Neutrophil (primary cell): ENCODE measurements at regions not wholly inside any gene's neighbourhood (a gene's known extent, or its start where the extent isn't known, plus 50 kb on each side); places are given as distances from the start of the nearest gene placed in this dataset.

Experiments
- H3K27ac ChIP-seq: fragments of 200-600 bp; sonication (generic); 2 replicates; pipeline ENCODE4 v1.5.1; 2016; ENCODE audit warnings: mild to moderate bottlenecking, moderate library complexity
- H3K27me3 ChIP-seq: fragments of 200-600 bp; sonication (generic); 2 replicates; pipeline ENCODE4 v1.6.0; 2016; ENCODE audit warnings: mild to moderate bottlenecking
- H3K36me3 ChIP-seq: fragments of 200-600 bp; sonication (generic); 2 replicates; pipeline ENCODE4 v1.5.1; 2017
- H3K4me1 ChIP-seq, 2 experiments: fragments of 200-600 bp in 1 of 2; sonication (generic) in 1 of 2; 1 replicate in 1 of 2; 2 replicates in 1 of 2; pipeline versions ENCODE4 v1.5.1 to v1.6.1; 2013 to 2016; ENCODE audit warnings: low read depth in 1 of 2, low read length in 1 of 2, mild to moderate bottlenecking in 1 of 2, moderate library complexity in 1 of 2; ENCODE audit not compliant: control insufficient read depth in 1 of 2, insufficient read depth in 1 of 2
- H3K4me3 ChIP-seq, 2 experiments: fragments of 200-600 bp in 1 of 2; sonication (generic) in 1 of 2; 1 replicate in 1 of 2; 2 replicates in 1 of 2; pipeline ENCODE4 v1.5.1; 2013 to 2016; ENCODE audit warnings: low read depth in 1 of 2, low read length in 1 of 2, mild to moderate bottlenecking in 1 of 2, moderate library complexity in 1 of 2
- H3K9me3 ChIP-seq: fragments of 200-600 bp; sonication (generic); 2 replicates; pipeline ENCODE4 v1.5.1; 2016
- CTCF ChIP-seq: fragments of 200-600 bp; sonication (generic); IDR thresholded peaks from 2 replicates; pipeline ENCODE4 v1.5.1; 2016; ENCODE audit warnings: antibody characterized with exemption

GRCh38 chr11:128304116-128304515 lies 283.2 kb downstream of the ETS1 start:
- H3K27me3 ChIP-seq: no peaks in the 10 kb centered on the region
- H3K9me3 ChIP-seq: no peaks in the 10 kb centered on the region
- TF ChIP-seq CTCF: no peak
- no peak overlapping the region for H3K4me3 ChIP-seq
- peaks cover 0 to 2% of the 10 kb centered on the region in 2 experiments for H3K4me1 ChIP-seq
- H3K27ac ChIP-seq: no peak overlapping the region
- no peaks in the 10 kb centered on the region for H3K36me3 ChIP-seq

- no peak overlapping the region for H3K27ac ChIP-seq
- no peak for TF ChIP-seq CTCF
- no peaks in the 10 kb centered on the region for H3K27me3 ChIP-seq
- no peaks in the 10 kb centered on the region for H3K36me3 ChIP-seq
- H3K4me3 ChIP-seq: no peak overlapping the region
- H3K4me1 ChIP-seq: peaks cover 0 to 2% of the 10 kb centered on the region in 2 experiments
- no peaks in the 10 kb centered on the region for H3K9me3 ChIP-seq
These were observed 284.0 kb downstream of the ETS1 start for GRCh38 chr11:128303383-128303782.

GRCh38 chr11:128302425-128303186 lies 284.8 kb downstream of the ETS1 start:
- TF ChIP-seq CTCF: no peak
- Histone ChIP-seq H3K27me3 (no peaks in the 10 kb centered on the region), H3K4me1 (no peaks in the 10 kb centered on the region), H3K36me3 (no peaks in the 10 kb centered on the region), H3K27ac (no peak overlapping the region), H3K4me3 (no peak overlapping the region), H3K9me3 (no peaks in the 10 kb centered on the region)

- H3K4me1 ChIP-seq: no peaks in the 10 kb centered on the region
- H3K27me3 ChIP-seq: no peaks in the 10 kb centered on the region
- H3K4me3 ChIP-seq: no peak overlapping the region
- H3K36me3 ChIP-seq: no peaks in the 10 kb centered on the region
- H3K9me3 ChIP-seq: no peaks in the 10 kb centered on the region
- no peak for TF ChIP-seq CTCF
- no peak overlapping the region for H3K27ac ChIP-seq
These were observed 285.6 kb downstream of the ETS1 start for GRCh38 chr11:128301756-128302155.

- H3K9me3 ChIP-seq: no peaks in the 10 kb centered on the region
- no peak overlapping the region for H3K4me3 ChIP-seq
- TF ChIP-seq CTCF: no peak
- H3K27ac ChIP-seq: no peak overlapping the region
- H3K4me1 ChIP-seq: no peaks in the 10 kb centered on the region
- H3K27me3 ChIP-seq: no peaks in the 10 kb centered on the region
- H3K36me3 ChIP-seq: no peaks in the 10 kb centered on the region
These were observed 286.6 kb downstream of the ETS1 start for GRCh38 chr11:128300785-128301184.
